ENCODE measurements at regions not wholly inside any gene's neighbourhood (a gene's known extent, or its start where the extent isn't known, plus 50 kb on each side); places are given as distances from the start of the nearest gene placed in this dataset.

DNA sequence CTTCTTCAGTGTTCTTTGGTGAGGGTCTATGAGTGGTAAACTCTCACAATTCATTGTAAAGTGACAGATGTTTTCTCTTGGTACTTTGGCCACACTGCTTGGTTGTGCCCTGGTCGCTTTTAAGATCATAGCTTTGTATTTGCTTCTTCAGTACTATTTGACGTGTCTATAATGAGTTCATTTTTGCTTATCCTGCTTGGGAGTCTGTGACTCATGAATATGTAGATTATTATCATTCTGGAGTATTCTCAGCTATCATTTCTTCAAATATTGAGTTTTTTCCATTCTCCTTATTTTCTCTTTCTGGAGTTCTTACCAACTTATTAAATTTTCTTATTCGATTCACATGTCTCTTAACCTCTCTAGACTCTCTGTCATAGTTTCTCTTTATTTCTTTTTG lies 73.0 kb upstream of the HS6ST1 start:
- H3K4me1 ChIP-seq = no peaks in the 10 kb centered on the region
- H3K27ac ChIP-seq = no peak overlapping the region
- no peak for DNase-seq
- ATAC-seq = no peak
- no peaks in the 10 kb centered on the region for H3K36me3 ChIP-seq
- H3K9me3 ChIP-seq = no peaks in the 10 kb centered on the region
- intact Hi-C loops (cut with DNase I; ENCODE audit: low total_unique reads) (no loop called here), in situ Hi-C loops (cut with MboI; ENCODE audit: low sequenced_read_pairs in 4 of 4) (no loop called here)
- no peak overlapping the region for H3K4me3 ChIP-seq
- TF ChIP-seq, protein P1, sequence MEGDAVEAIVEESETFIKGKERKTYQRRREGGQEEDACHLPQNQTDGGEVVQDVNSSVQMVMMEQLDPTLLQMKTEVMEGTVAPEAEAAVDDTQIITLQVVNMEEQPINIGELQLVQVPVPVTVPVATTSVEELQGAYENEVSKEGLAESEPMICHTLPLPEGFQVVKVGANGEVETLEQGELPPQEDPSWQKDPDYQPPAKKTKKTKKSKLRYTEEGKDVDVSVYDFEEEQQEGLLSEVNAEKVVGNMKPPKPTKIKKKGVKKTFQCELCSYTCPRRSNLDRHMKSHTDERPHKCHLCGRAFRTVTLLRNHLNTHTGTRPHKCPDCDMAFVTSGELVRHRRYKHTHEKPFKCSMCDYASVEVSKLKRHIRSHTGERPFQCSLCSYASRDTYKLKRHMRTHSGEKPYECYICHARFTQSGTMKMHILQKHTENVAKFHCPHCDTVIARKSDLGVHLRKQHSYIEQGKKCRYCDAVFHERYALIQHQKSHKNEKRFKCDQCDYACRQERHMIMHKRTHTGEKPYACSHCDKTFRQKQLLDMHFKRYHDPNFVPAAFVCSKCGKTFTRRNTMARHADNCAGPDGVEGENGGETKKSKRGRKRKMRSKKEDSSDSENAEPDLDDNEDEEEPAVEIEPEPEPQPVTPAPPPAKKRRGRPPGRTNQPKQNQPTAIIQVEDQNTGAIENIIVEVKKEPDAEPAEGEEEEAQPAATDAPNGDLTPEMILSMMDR (IDR thresholded peaks at IDR 0.05 in 4 of 5, conservative IDR thresholded peaks at IDR 0.05 in 1 of 5) = no peak
- no peak for TF ChIP-seq POLR2A (IDR thresholded peaks at IDR 0.05)
- H3K27me3 ChIP-seq = no peaks in the 10 kb centered on the region

DNA sequence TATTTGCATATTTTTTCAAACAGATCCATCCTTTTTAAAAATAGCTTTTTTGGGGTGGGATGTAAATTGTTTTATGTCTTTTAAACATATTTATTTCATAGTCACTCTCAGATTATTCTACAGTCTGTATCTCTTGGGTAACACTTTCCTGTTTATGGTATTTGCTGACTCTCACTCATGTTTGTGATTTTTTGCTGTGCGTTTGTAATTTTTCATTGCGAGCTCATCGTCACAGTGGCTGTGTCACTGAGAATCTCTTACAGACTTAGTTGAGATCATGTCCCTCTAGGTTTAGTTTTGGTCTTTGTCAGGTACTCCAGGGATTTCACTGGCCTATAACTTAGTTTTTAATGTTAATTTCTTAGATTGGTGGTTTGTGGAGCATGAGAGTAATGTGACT lies 73.5 kb upstream of the HS6ST1 start:
- Histone ChIP-seq H3K9me3 (no peaks in the 10 kb centered on the region), H3K27me3 (no peaks in the 10 kb centered on the region), H3K4me1 (no peaks in the 10 kb centered on the region), H3K27ac (no peak overlapping the region), H3K36me3 (no peaks in the 10 kb centered on the region), H3K4me3 (no peak overlapping the region)
- intact Hi-C loops (cut with DNase I; ENCODE audit: low total_unique reads) (no loop called here), in situ Hi-C loops (cut with MboI; ENCODE audit: low sequenced_read_pairs in 4 of 4) (no loop called here)
- DNase-seq (no peak), ATAC-seq (no peak)
- TF ChIP-seq, protein P1 (IDR thresholded peaks at IDR 0.05 in 4 of 5, conservative IDR thresholded peaks at IDR 0.05 in 1 of 5) = no peak
- no peak for TF ChIP-seq POLR2A (IDR thresholded peaks at IDR 0.05)

DNA sequence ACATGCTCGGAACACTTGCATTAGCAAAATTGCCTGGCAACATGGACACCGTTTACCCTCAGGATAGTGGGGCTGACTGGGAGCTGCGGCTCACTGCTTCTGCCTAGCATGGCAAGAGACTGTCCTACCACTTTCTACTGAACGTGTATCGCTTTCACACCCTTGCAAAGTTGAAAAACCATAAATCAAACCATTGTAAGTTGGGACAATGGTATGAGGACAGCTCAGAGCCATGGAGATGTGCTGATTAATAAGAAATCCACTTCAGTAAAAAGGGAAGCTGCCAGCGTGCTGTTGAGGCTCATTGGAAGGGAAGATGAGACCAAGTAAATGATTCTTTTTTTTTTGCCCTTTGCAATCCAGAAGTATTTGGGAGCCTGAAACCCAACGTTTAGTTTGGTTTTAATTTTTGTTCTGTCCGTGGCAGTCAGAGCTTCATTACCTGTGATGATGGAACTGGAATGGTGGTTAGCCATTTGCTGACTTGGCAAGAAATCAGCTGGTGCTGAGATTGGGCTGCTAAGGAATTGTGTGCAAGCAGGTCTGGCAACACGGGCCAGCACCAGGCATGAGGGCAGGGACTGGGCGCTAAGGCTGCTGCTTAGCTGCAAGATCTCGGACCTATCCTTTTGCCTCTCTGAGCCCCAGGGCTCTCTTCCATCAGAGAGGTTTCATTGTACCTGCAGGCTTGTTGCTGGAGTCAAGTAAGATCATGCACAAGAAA lies 75.5 kb upstream of the HS6ST1 start:
- in situ Hi-C loops (cut with MboI; ENCODE audit: low sequenced_read_pairs in 4 of 4) = no loop called here
- no peak for DNase-seq
- no peak for ATAC-seq

DNA sequence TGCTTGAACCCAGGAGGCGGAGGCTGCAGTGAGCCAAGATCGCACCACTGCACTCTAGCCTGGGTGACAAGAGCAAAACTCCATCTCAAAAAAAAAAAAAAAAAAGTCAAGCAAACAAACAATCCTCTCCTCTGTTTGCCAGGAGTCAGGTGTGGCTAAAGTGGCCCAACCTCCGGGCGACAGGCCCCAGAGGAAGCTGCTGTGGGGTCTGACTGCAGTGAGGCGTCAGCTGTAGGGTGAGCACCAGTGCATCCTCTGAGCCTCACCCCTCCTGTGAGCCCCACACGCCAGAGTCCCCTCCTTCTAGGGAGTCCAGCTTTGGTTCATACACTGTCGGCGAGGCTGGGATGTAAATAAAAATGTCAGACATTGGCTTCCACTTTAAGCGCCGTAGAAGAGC lies 76.5 kb upstream of the HS6ST1 start:
- intact Hi-C loops (cut with DNase I; ENCODE audit: low total_unique reads) = no loop called here
- in situ Hi-C loops (cut with MboI; ENCODE audit: low sequenced_read_pairs in 4 of 4) = no loop called here
- Histone ChIP-seq H3K4me1 (no peaks in the 10 kb centered on the region), H3K9me3 (no peaks in the 10 kb centered on the region), H3K27me3 (no peaks in the 10 kb centered on the region), H3K36me3 (no peaks in the 10 kb centered on the region), H3K27ac (no peak overlapping the region), H3K4me3 (no peak overlapping the region)
- no peak for ATAC-seq
- DNase-seq = no peak
- no peak for TF ChIP-seq POLR2A (IDR thresholded peaks at IDR 0.05)
- TF ChIP-seq, protein P1 (IDR thresholded peaks at IDR 0.05 in 4 of 5, conservative IDR thresholded peaks at IDR 0.05 in 1 of 5) = no peak

More for the DNA sequence above, 75.5 kb upstream of the HS6ST1 start:
- TF ChIP-seq POLR2A (IDR thresholded peaks at IDR 0.05) = no peak
- TF ChIP-seq, protein P1 (IDR thresholded peaks at IDR 0.05 in 4 of 5, conservative IDR thresholded peaks at IDR 0.05 in 1 of 5) = no peak
- H3K27me3 ChIP-seq = no peaks in the 10 kb centered on the region
- H3K4me1 ChIP-seq = no peaks in the 10 kb centered on the region
- H3K36me3 ChIP-seq = no peaks in the 10 kb centered on the region
- no peaks in the 10 kb centered on the region for H3K9me3 ChIP-seq
- intact Hi-C loops (cut with DNase I; ENCODE audit: low total_unique reads) = no loop called here
- H3K4me3 ChIP-seq = no peak overlapping the region
- no peak overlapping the region for H3K27ac ChIP-seq
